GM18868 (cell line): ENCODE measurements at regions not wholly inside any gene's neighbourhood (a gene's known extent, or its start where the extent isn't known, plus 50 kb on each side); places are given as distances from the start of the nearest gene placed in this dataset.
A peak's percentile ranks its signal among the peaks of the same experiment; 100 is the strongest.
"Not testable (repeated sequence)": the region's sequence is repeated elsewhere in the genome, so short reads cannot be mapped to it uniquely, and the experiment has no call there.

ENCODE experiments used
- ATAC-seq: cut with Tn5 transposase; IDR thresholded peaks from one replicate; pipeline ENCODE4 v1.9.1; 2021; ENCODE audit warnings: mild to moderate bottlenecking, moderate library complexity; ENCODE audit not compliant: unreplicated experiment

GRCh38 chr6:163766936-163767335 lies 352.4 kb downstream of the QKI start:
- no peak for ATAC-seq

GRCh38 chr6:163765335-163765734 lies 350.8 kb downstream of the QKI start:
- no peak for ATAC-seq

- no peak for ATAC-seq
Observed at GRCh38 chr6:163764565-163764964, 350.0 kb downstream of the QKI start.

- no peak for ATAC-seq
Observed at GRCh38 chr6:163761481-163761880, 347.0 kb downstream of the QKI start.

GRCh38 chr6:163760860-163761259 lies 346.3 kb downstream of the QKI start:
- ATAC-seq: no peak

- no peak for ATAC-seq
Observed at GRCh38 chr6:163759542-163759941, 345.0 kb downstream of the QKI start.

- no peak for ATAC-seq
Observed at GRCh38 chr6:163757520-163757919, 343.0 kb downstream of the QKI start.

GRCh38 chr6:163756079-163756478 lies 341.6 kb downstream of the QKI start:
- ATAC-seq: peak; percentile 100

GRCh38 chr6:163754866-163755265 lies 340.3 kb downstream of the QKI start:
- ATAC-seq: no peak

- ATAC-seq: peak; percentile 17
Observed at GRCh38 chr6:163753430-163753829, 338.9 kb downstream of the QKI start.

GRCh38 chr6:163752446-163752845 lies 337.9 kb downstream of the QKI start:
- ATAC-seq: no peak

GRCh38 chr6:163751032-163751525 lies 336.6 kb downstream of the QKI start:
- no peak for ATAC-seq

GRCh38 chr6:163750431-163751031 lies 336.0 kb downstream of the QKI start:
- no peak for ATAC-seq

- no peak for ATAC-seq
Observed at GRCh38 chr6:163748886-163749285, 334.4 kb downstream of the QKI start.

GRCh38 chr6:163748036-163748435 lies 333.5 kb downstream of the QKI start:
- ATAC-seq: no peak

GRCh38 chr6:163747058-163747457 lies 332.5 kb downstream of the QKI start:
- not testable (repeated sequence) for ATAC-seq

GRCh38 chr6:163745536-163746400 lies 331.2 kb downstream of the QKI start:
- no peak for ATAC-seq

GRCh38 chr6:163744256-163744925 lies 329.9 kb downstream of the QKI start:
- ATAC-seq: no peak

- ATAC-seq: no peak
Observed at GRCh38 chr6:163743796-163744195, 329.3 kb downstream of the QKI start.

GRCh38 chr6:163741743-163742363 lies 327.3 kb downstream of the QKI start:
- ATAC-seq: no peak

GRCh38 chr6:163741342-163741741 lies 326.8 kb downstream of the QKI start:
- ATAC-seq: no peak
